Panc1 (cell line): ENCODE measurements at regions not wholly inside any gene's neighbourhood (a gene's known extent, or its start where the extent isn't known, plus 50 kb on each side); places are given as distances from the start of the nearest gene placed in this dataset.

Experiments used
- ATAC-seq: fragments of 200-7000 bp; cut with Tn5 transposase; 2 replicates; pipeline ENCODE4 v1.9.1; 2020; ENCODE audit warnings: mild to moderate bottlenecking, moderate library complexity
- BruUV-seq: library from RNA; stranded (reverse); fragments of 400-500 nt; replicated peaks from 2 replicates; lab custom pipeline; 2021; lab: Mats Ljungman, UMichigan
- CTCF ChIA-PET: fragments of 300-600 bp; sonication (Branson Sonifier 250); formaldehyde crosslinking; loops from one replicate; lab custom pipeline; 2022; ENCODE audit warnings: antibody characterized with exemption; lab: Charles Lee
- POLR2A ChIA-PET: fragments of 300-600 bp; sonication (Branson Sonifier 250); formaldehyde crosslinking; loops from one replicate; lab custom pipeline; 2022; ENCODE audit warnings: antibody characterized with exemption; lab: Charles Lee
- DNase-seq: peaks from one replicate; pipeline ENCODE4 v3.0.0-alpha.2; 2010; ENCODE audit warnings: low read depth, low spot score
- H3K27ac ChIP-seq: 2 replicates; pipeline ENCODE4 v1.5.1; 2011; ENCODE audit warnings: mild to moderate bottlenecking, low read length, inconsistent platforms
- H3K27me3 ChIP-seq: fragments of 200-500 bp; sonication (Bioruptor generic); 2 replicates; pipeline ENCODE4 v1.6.0; 2014; ENCODE audit warnings: low read length, inconsistent platforms; ENCODE audit not compliant: control insufficient read depth, insufficient read depth
- H3K36me3 ChIP-seq: fragments of 200-500 bp; sonication (Bioruptor generic); 2 replicates; pipeline ENCODE4 v1.5.1; 2014; ENCODE audit warnings: inconsistent platforms, mild to moderate bottlenecking, low read length, moderate library complexity; ENCODE audit not compliant: control insufficient read depth, insufficient read depth
- H3K4me1 ChIP-seq: 2 replicates; pipeline ENCODE4 v1.5.1; 2011; ENCODE audit warnings: inconsistent platforms, mild to moderate bottlenecking, low read length, moderate library complexity; ENCODE audit not compliant: control insufficient read depth, insufficient read depth
- H3K4me3 ChIP-seq, 2 experiments: 2 replicates each; pipeline ENCODE4 v1.5.1; 2011 to 2012; ENCODE audit warnings: low read depth in 2 of 2, low read length in 2 of 2, mild to moderate bottlenecking in 2 of 2, inconsistent platforms in 1 of 2, moderate library complexity in 1 of 2
- H3K9me3 ChIP-seq: fragments of 200-500 bp; sonication (Bioruptor generic); 2 replicates; pipeline ENCODE4 v1.5.1; 2014; ENCODE audit warnings: low read depth, mild to moderate bottlenecking, inconsistent platforms, low read length, moderate library complexity; ENCODE audit not compliant: control insufficient read depth, insufficient read depth
- POLR2AphosphoS5 ChIP-seq: IDR thresholded peaks from 2 replicates; pipeline ENCODE4 v1.6.1; 2012; ENCODE audit warnings: mild to moderate bottlenecking, low read depth, low read length, moderate library complexity
- SIN3A ChIP-seq: IDR thresholded peaks from 2 replicates; pipeline ENCODE4 v1.6.1; 2012; ENCODE audit warnings: low read depth, mild to moderate bottlenecking, low read length, moderate library complexity, borderline replicate concordance; ENCODE audit not compliant: insufficient read depth
- TCF7L2 ChIP-seq: IDR thresholded peaks from 2 replicates; pipeline ENCODE4 v1.6.1; 2011; ENCODE audit warnings: mild to moderate bottlenecking, low read depth, low read length, inconsistent platforms
- in situ Hi-C: cut with HindIII; loops from 2 replicates; pipeline ENCODE4 v1.10.0; 2016; ENCODE audit warnings: low sequenced_read_pairs, low pct_unique_long_range_greater_than_20kb
- intact Hi-C: fragments of 100-400 bp; cut with micrococcal nuclease; formaldehyde crosslinking; loops from one replicate; pipeline ENCODE4 v1.10.0; 2022; ENCODE audit not compliant: unreplicated experiment
- TF ChIP-seq, protein P1 (sequence below): fragments of 450-650 bp; IDR thresholded peaks from 2 replicates; pipeline ENCODE4 v1.5.1; 2017; ENCODE audit warnings: mild to moderate bottlenecking
- TF ChIP-seq, protein P2 (sequence below), 2 experiments: IDR thresholded peaks; 2 replicates each; pipeline ENCODE4 v1.6.1; 2011 to 2012; ENCODE audit warnings: low read depth in 2 of 2, control low read depth in 1 of 2, low read length in 1 of 2, mild to moderate bottlenecking in 1 of 2, moderate library complexity in 1 of 2; ENCODE audit not compliant: insufficient read depth in 1 of 2

GRCh38 chr15:91678003-91678402 lies 175.5 kb upstream of the SLCO3A1 start:
- no peaks in the 10 kb centered on the region for H3K27me3 ChIP-seq
- POLR2A ChIA-PET, result no interaction called here
- H3K4me1 ChIP-seq, result no peaks in the 10 kb centered on the region
- in situ Hi-C loops, result no loop called here
- no peaks in the 10 kb centered on the region for H3K9me3 ChIP-seq
- CTCF ChIA-PET, result no interaction called here
- H3K27ac ChIP-seq, result no peak overlapping the region
- intact Hi-C loops, result no loop called here
- no peaks in the 10 kb centered on the region for H3K36me3 ChIP-seq
- no peak for ATAC-seq
- TF ChIP-seq SIN3A, result no peak
- TF ChIP-seq, protein P1, sequence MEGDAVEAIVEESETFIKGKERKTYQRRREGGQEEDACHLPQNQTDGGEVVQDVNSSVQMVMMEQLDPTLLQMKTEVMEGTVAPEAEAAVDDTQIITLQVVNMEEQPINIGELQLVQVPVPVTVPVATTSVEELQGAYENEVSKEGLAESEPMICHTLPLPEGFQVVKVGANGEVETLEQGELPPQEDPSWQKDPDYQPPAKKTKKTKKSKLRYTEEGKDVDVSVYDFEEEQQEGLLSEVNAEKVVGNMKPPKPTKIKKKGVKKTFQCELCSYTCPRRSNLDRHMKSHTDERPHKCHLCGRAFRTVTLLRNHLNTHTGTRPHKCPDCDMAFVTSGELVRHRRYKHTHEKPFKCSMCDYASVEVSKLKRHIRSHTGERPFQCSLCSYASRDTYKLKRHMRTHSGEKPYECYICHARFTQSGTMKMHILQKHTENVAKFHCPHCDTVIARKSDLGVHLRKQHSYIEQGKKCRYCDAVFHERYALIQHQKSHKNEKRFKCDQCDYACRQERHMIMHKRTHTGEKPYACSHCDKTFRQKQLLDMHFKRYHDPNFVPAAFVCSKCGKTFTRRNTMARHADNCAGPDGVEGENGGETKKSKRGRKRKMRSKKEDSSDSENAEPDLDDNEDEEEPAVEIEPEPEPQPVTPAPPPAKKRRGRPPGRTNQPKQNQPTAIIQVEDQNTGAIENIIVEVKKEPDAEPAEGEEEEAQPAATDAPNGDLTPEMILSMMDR, result no peak
- no peak for TF ChIP-seq TCF7L2
- TF ChIP-seq POLR2AphosphoS5, result no peak
- TF ChIP-seq, protein P2, sequence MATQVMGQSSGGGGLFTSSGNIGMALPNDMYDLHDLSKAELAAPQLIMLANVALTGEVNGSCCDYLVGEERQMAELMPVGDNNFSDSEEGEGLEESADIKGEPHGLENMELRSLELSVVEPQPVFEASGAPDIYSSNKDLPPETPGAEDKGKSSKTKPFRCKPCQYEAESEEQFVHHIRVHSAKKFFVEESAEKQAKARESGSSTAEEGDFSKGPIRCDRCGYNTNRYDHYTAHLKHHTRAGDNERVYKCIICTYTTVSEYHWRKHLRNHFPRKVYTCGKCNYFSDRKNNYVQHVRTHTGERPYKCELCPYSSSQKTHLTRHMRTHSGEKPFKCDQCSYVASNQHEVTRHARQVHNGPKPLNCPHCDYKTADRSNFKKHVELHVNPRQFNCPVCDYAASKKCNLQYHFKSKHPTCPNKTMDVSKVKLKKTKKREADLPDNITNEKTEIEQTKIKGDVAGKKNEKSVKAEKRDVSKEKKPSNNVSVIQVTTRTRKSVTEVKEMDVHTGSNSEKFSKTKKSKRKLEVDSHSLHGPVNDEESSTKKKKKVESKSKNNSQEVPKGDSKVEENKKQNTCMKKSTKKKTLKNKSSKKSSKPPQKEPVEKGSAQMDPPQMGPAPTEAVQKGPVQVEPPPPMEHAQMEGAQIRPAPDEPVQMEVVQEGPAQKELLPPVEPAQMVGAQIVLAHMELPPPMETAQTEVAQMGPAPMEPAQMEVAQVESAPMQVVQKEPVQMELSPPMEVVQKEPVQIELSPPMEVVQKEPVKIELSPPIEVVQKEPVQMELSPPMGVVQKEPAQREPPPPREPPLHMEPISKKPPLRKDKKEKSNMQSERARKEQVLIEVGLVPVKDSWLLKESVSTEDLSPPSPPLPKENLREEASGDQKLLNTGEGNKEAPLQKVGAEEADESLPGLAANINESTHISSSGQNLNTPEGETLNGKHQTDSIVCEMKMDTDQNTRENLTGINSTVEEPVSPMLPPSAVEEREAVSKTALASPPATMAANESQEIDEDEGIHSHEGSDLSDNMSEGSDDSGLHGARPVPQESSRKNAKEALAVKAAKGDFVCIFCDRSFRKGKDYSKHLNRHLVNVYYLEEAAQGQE (IDR thresholded peaks at IDR 0.05; ENCODE audit: insufficient read depth in 1 of 2, low read depth in 2 of 2, low read length in 1 of 2), result no peak
- no peak for DNase-seq
- BruUV-seq, result no TSS peak
- H3K4me3 ChIP-seq, result no peak overlapping the region

- no TSS peak for BruUV-seq
- H3K9me3 ChIP-seq, result no peaks in the 10 kb centered on the region
- ChIA-PET CTCF (no interaction called here), POLR2A (no interaction called here)
- in situ Hi-C loops (no loop called here), intact Hi-C loops (no loop called here)
- H3K36me3 ChIP-seq, result no peaks in the 10 kb centered on the region
- DNase-seq (no peak), ATAC-seq (no peak)
- no peak overlapping the region for H3K27ac ChIP-seq
- no peaks in the 10 kb centered on the region for H3K4me1 ChIP-seq
- no peaks in the 10 kb centered on the region for H3K27me3 ChIP-seq
- no peak overlapping the region for H3K4me3 ChIP-seq
- no peak for TF ChIP-seq POLR2AphosphoS5
- TF ChIP-seq, protein P2 (IDR thresholded peaks at IDR 0.05; ENCODE audit: insufficient read depth in 1 of 2, low read depth in 2 of 2, low read length in 1 of 2), result no peak
- TF ChIP-seq TCF7L2, result no peak
Observed at GRCh38 chr15:91679447-91679846, 174.1 kb upstream of the SLCO3A1 start.
